Endothelial cell of umbilical vein (primary cell): ENCODE measurements at regions not wholly inside any gene's neighbourhood (a gene's known extent, or its start where the extent isn't known, plus 50 kb on each side); places are given as distances from the start of the nearest gene placed in this dataset.

Source experiments
- BruUV-seq: library from RNA; stranded (reverse); fragments of 400-500 nt; replicated peaks from 2 replicates; lab custom pipeline; 2021; lab: Mats Ljungman, UMichigan
- CTCF ChIA-PET: fragments of 300-600, 350-600 bp; sonication (Branson Sonifier 250); formaldehyde crosslinking; loops from one replicate; lab custom pipeline; 2021; ENCODE audit warnings: antibody characterized with exemption, inconsistent platforms; lab: Charles Lee
- POLR2A ChIA-PET: fragments of 300-600, 350-600 bp; sonication (Branson Sonifier 250); formaldehyde crosslinking; loops from one replicate; lab custom pipeline; 2021; ENCODE audit warnings: antibody characterized with exemption, inconsistent platforms; lab: Charles Lee
- DNase-seq: peaks from one replicate; pipeline ENCODE4 v3.0.0-alpha.2; 2011; ENCODE audit warnings: low read depth, low spot score
- FAIRE-seq: peaks from 2 replicates; lab custom pipeline; 2011; peaks lifted over from hg19 to GRCh38; lab: Jason Lieb, UNC
- H2AFZ ChIP-seq: 2 replicates; pipeline ENCODE4 v1.6.0; 2012; ENCODE audit warnings: low read depth, low read length, control low read depth, inconsistent platforms
- H3K27ac ChIP-seq: 2 replicates; pipeline ENCODE4 v1.5.1; 2011; ENCODE audit warnings: low read depth, mild to moderate bottlenecking, control low read depth, low read length, moderate library complexity; ENCODE audit not compliant: insufficient read depth
- H3K27me3 ChIP-seq, 2 experiments: 2 replicates each; pipeline versions ENCODE4 v1.6.0 to v1.6.1; 2011; ENCODE audit warnings: low read length in 2 of 2, mixed read lengths in 1 of 2; ENCODE audit not compliant: control insufficient read depth in 2 of 2, insufficient read depth in 2 of 2
- H3K36me3 ChIP-seq, 2 experiments: 2 replicates in 1 of 2; 3 replicates in 1 of 2; pipeline ENCODE4 v1.5.1; 2011; ENCODE audit warnings: low read length in 2 of 2, mild to moderate bottlenecking in 1 of 2, moderate library complexity in 1 of 2; ENCODE audit not compliant: control insufficient read depth in 2 of 2, insufficient read depth in 2 of 2; ENCODE audit errors: extremely low read depth in 1 of 2
- H3K4me1 ChIP-seq: 3 replicates; pipeline ENCODE4 v1.5.1; 2011; ENCODE audit warnings: mild to moderate bottlenecking, low read length; ENCODE audit not compliant: control insufficient read depth, insufficient read depth; ENCODE audit errors: extremely low read depth
- H3K4me2 ChIP-seq: 2 replicates; pipeline ENCODE4 v1.6.1; 2011; ENCODE audit warnings: low read length, control low read depth, mixed read lengths; ENCODE audit not compliant: insufficient read depth
- H3K4me3 ChIP-seq, 3 experiments: fragments of 200-600 bp in 1 of 3; sonication (generic), shearing (Covaris generic) in 1 of 3; replicated peaks in 1 of 3; 2 replicates each; pipeline ENCODE4 v1.5.1; 2011 to 2016; ENCODE audit warnings: control low read depth in 3 of 3, low read length in 3 of 3, mild to moderate bottlenecking in 2 of 3, inconsistent platforms in 1 of 3, low read depth in 1 of 3, moderate library complexity in 1 of 3; ENCODE audit not compliant: insufficient read depth in 1 of 3
- H3K79me2 ChIP-seq: 2 replicates; pipeline ENCODE4 v1.6.0; 2012; ENCODE audit warnings: low read length, inconsistent platforms; ENCODE audit not compliant: control insufficient read depth, insufficient read depth
- H3K9ac ChIP-seq: replicated peaks from 2 replicates; pipeline ENCODE3; 2011; ENCODE audit warnings: low read length, control low read depth; ENCODE audit not compliant: insufficient read depth; ENCODE audit errors: extremely low read depth
- H3K9me1 ChIP-seq: replicated peaks from 3 replicates; pipeline ENCODE4 v1.6.0; 2011; ENCODE audit warnings: mild to moderate bottlenecking, low read length; ENCODE audit not compliant: control insufficient read depth, insufficient read depth; ENCODE audit errors: extremely low read depth
- H3K9me3 ChIP-seq: replicated peaks from 2 replicates; pipeline ENCODE4 v1.5.1; 2012; ENCODE audit warnings: low read length, inconsistent platforms; ENCODE audit not compliant: control insufficient read depth, insufficient read depth
- H4K20me1 ChIP-seq: replicated peaks from 2 replicates; pipeline ENCODE3; 2011; ENCODE audit warnings: mild to moderate bottlenecking, low read length; ENCODE audit not compliant: control insufficient read depth, insufficient read depth; ENCODE audit errors: extremely low read depth
- EZH2 ChIP-seq: IDR thresholded peaks from 2 replicates; pipeline ENCODE4 v1.6.1; 2012; ENCODE audit warnings: borderline replicate concordance, low read depth, mild to moderate bottlenecking, moderate library complexity, low read length, inconsistent platforms; ENCODE audit not compliant: severe bottlenecking
- FOS ChIP-seq: IDR thresholded peaks from 2 replicates; pipeline ENCODE4 v1.6.1; 2011; ENCODE audit warnings: mild to moderate bottlenecking, low read length, moderate library complexity, borderline replicate concordance; ENCODE audit not compliant: insufficient read depth
- GATA2 ChIP-seq: IDR thresholded peaks from 2 replicates; pipeline ENCODE4 v1.7.0; 2011; ENCODE audit warnings: low read depth, mild to moderate bottlenecking, moderate library complexity, mixed read lengths, low read length; ENCODE audit not compliant: insufficient read length, insufficient read depth
- JUN ChIP-seq: IDR thresholded peaks from 2 replicates; pipeline ENCODE4 v1.6.1; 2011; ENCODE audit warnings: borderline replicate concordance, low read depth; ENCODE audit not compliant: insufficient read length, insufficient read depth
- MYC ChIP-seq: IDR thresholded peaks from one replicate; pipeline ENCODE4 v1.6.1; 2011; ENCODE audit warnings: mild to moderate bottlenecking, low read depth, low read length
- POLR2A ChIP-seq: IDR thresholded peaks from 2 replicates; pipeline ENCODE4 v1.6.1; 2012; ENCODE audit warnings: low read depth, mild to moderate bottlenecking, control low read depth, low read length
- POLR2AphosphoS5 ChIP-seq: IDR thresholded peaks from 2 replicates; pipeline ENCODE4 v1.6.1; 2012; ENCODE audit warnings: low read depth, mild to moderate bottlenecking, control low read depth, low read length, moderate library complexity; ENCODE audit not compliant: insufficient read depth
- dilution Hi-C: fragments of 300-500 bp; cut with MboI; formaldehyde crosslinking; loops from one replicate; pipeline ENCODE4 v1.15.0; 2019; ENCODE audit warnings: low sequenced_read_pairs; ENCODE audit not compliant: extremely low pct_ligation_motif_present
- intact Hi-C: fragments of 100-400 bp; cut with micrococcal nuclease; formaldehyde crosslinking; loops from one replicate; pipeline ENCODE4 v1.10.0; 2022
- TF ChIP-seq, protein P1 (sequence below): IDR thresholded peaks from 2 replicates; pipeline ENCODE4 v1.6.1; 2011; ENCODE audit not compliant: insufficient read depth, insufficient read length
- TF ChIP-seq, protein P2 (sequence below), 2 donors: IDR thresholded peaks; 1 replicate in 1 of 2; 2 replicates in 1 of 2; pipeline ENCODE4 v1.5.1; 2011; ENCODE audit warnings: low read length in 2 of 2, mild to moderate bottlenecking in 2 of 2, moderate library complexity in 2 of 2, control low read depth in 1 of 2, inconsistent platforms in 1 of 2, low read depth in 1 of 2; ENCODE audit not compliant: insufficient read depth in 1 of 2; ENCODE audit errors: extremely low read depth in 1 of 2

DNA sequence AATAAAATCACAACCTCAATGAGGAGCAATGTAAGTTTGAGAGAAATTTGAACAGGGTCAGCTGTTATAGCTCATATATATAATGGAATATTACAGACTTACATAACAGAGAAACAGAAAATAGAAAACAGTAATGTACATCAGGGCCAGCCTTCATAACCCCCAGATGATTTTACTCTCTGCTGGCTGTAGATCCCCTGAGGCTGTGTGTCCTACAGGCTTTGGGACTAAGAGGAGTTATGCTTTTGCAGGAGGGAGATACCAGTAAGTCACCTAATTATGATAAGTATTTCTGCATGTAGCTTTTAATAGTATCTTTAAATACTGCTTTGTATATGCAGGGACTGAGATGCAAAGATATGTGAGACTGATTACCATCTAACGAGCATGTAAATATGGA lies 105.8 kb upstream of the ASCC3 start:
- Histone ChIP-seq H2AFZ (no peak overlapping the region), H3K4me2 (no peak overlapping the region), H3K4me1 (no peaks in the 10 kb centered on the region), H3K9ac (no peak overlapping the region), H3K9me1 (no peaks in the 10 kb centered on the region), H3K79me2 (no peaks in the 10 kb centered on the region), H3K27me3 (no peaks in the 10 kb centered on the region), H3K4me3 (no peak overlapping the region), H4K20me1 (no peaks in the 10 kb centered on the region), H3K36me3 (no peaks in the 10 kb centered on the region), H3K9me3 (no peaks in the 10 kb centered on the region), H3K27ac (no peak overlapping the region)
- intact Hi-C loops (no loop called here), dilution Hi-C loops (no loop called here)
- no TSS peak for BruUV-seq
- no peak for DNase-seq
- TF ChIP-seq FOS (no peak), POLR2A (no peak), JUN (no peak), MYC (no peak), GATA2 (no peak), POLR2AphosphoS5 (no peak), EZH2 (no peak)
- TF ChIP-seq, protein P1, sequence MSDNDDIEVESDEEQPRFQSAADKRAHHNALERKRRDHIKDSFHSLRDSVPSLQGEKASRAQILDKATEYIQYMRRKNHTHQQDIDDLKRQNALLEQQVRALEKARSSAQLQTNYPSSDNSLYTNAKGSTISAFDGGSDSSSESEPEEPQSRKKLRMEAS = no peak
- TF ChIP-seq, protein P2, sequence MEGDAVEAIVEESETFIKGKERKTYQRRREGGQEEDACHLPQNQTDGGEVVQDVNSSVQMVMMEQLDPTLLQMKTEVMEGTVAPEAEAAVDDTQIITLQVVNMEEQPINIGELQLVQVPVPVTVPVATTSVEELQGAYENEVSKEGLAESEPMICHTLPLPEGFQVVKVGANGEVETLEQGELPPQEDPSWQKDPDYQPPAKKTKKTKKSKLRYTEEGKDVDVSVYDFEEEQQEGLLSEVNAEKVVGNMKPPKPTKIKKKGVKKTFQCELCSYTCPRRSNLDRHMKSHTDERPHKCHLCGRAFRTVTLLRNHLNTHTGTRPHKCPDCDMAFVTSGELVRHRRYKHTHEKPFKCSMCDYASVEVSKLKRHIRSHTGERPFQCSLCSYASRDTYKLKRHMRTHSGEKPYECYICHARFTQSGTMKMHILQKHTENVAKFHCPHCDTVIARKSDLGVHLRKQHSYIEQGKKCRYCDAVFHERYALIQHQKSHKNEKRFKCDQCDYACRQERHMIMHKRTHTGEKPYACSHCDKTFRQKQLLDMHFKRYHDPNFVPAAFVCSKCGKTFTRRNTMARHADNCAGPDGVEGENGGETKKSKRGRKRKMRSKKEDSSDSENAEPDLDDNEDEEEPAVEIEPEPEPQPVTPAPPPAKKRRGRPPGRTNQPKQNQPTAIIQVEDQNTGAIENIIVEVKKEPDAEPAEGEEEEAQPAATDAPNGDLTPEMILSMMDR (IDR thresholded peaks at IDR 0.05; ENCODE audit: extremely low read depth in 1 of 2, insufficient read depth in 1 of 2, low read depth in 1 of 2, low read length in 2 of 2) = no peak
- ChIA-PET CTCF (no interaction called here), POLR2A (no interaction called here)
- FAIRE-seq = no peak
